GM21576 (cell line): ENCODE measurements at regions not wholly inside any gene's neighbourhood (a gene's known extent, or its start where the extent isn't known, plus 50 kb on each side); places are given as distances from the start of the nearest gene placed in this dataset.
"Not testable (repeated sequence)": the region's sequence is repeated elsewhere in the genome, so short reads cannot be mapped to it uniquely, and the experiment has no call there.

ENCODE experiments used
- ATAC-seq: cut with Tn5 transposase; IDR thresholded peaks from one replicate; pipeline ENCODE4 v1.9.1; 2021; ENCODE audit warnings: mild to moderate bottlenecking, moderate library complexity; ENCODE audit not compliant: unreplicated experiment

- ATAC-seq: peak; percentile 13
Measured at GRCh38 chr6:27593200-27593818, 120.4 kb upstream of the ZNF184 start.

- peak; percentile 65 for ATAC-seq
Measured at GRCh38 chr6:27592481-27593199, 119.7 kb upstream of the ZNF184 start.

- ATAC-seq: no peak
Measured at GRCh38 chr6:27591699-27592480, 119.0 kb upstream of the ZNF184 start.

- ATAC-seq: not testable (repeated sequence)
Measured at GRCh38 chr6:27585316-27585715, 112.4 kb upstream of the ZNF184 start.

GRCh38 chr6:27584326-27584725 is 111.4 kb upstream of the ZNF184 start:
- no peak for ATAC-seq

- no peak for ATAC-seq
Measured at GRCh38 chr6:27582928-27583725, 110.2 kb upstream of the ZNF184 start.

GRCh38 chr6:27579973-27580372 is 107.1 kb upstream of the ZNF184 start:
- ATAC-seq: no peak

- ATAC-seq: no peak
Measured at GRCh38 chr6:27577922-27578321, 105.0 kb upstream of the ZNF184 start.

GRCh38 chr6:27575594-27576361 is 102.9 kb upstream of the ZNF184 start:
- ATAC-seq: no peak

GRCh38 chr6:27568226-27568897 is 95.5 kb upstream of the ZNF184 start:
- no peak for ATAC-seq

- ATAC-seq: no peak
Measured at GRCh38 chr6:27565839-27566779, 93.2 kb upstream of the ZNF184 start.

- no peak for ATAC-seq
Measured at GRCh38 chr6:27562027-27562410, 89.1 kb upstream of the ZNF184 start.

GRCh38 chr6:27558028-27558724 is 85.3 kb upstream of the ZNF184 start:
- no peak for ATAC-seq

GRCh38 chr6:27556406-27556805 is 83.5 kb upstream of the ZNF184 start:
- no peak for ATAC-seq

GRCh38 chr6:27553123-27553904 is 80.4 kb upstream of the ZNF184 start:
- peak; percentile 58 for ATAC-seq

- ATAC-seq: no peak
Measured at GRCh38 chr6:27551607-27552006, 78.7 kb upstream of the ZNF184 start.

- no peak for ATAC-seq
Measured at GRCh38 chr6:27550692-27551091, 77.8 kb upstream of the ZNF184 start.
